Spleen (tissue), 11 donors: ENCODE measurements at regions not wholly inside any gene's neighbourhood (a gene's known extent, or its start where the extent isn't known, plus 50 kb on each side); places are given as distances from the start of the nearest gene placed in this dataset.

Experiments
- DNase-seq: peaks from one replicate; pipeline ENCODE4 v3.0.0-alpha.2; 2020
- H3K27ac ChIP-seq, 8 donors: fragments of 200-600 bp; sonication (generic) in 7 of 8; 1 replicate in 4 of 8; 2 replicates in 4 of 8; pipeline versions ENCODE4 v1.5.0 to v1.8.0; 2016 to 2021; ENCODE audit warnings: inconsistent platforms in 4 of 8, mild to moderate bottlenecking in 4 of 8, moderate library complexity in 1 of 8
- H3K27me3 ChIP-seq, 7 donors: fragments of 200-600 bp; sonication (generic) in 6 of 7; replicated peaks in 1 of 7; 1 replicate in 4 of 7; 2 replicates in 3 of 7; pipeline versions ENCODE4 v1.5.0 to v1.8.0; 2016 to 2021; ENCODE audit warnings: inconsistent platforms in 3 of 7, mild to moderate bottlenecking in 1 of 7
- H3K36me3 ChIP-seq, 6 donors: fragments of 200-600 bp; sonication (generic) in 5 of 6; 1 replicate in 4 of 6; 2 replicates in 2 of 6; pipeline versions ENCODE4 v1.5.0 to v1.8.0; 2016 to 2021; ENCODE audit warnings: inconsistent platforms in 2 of 6
- H3K4me1 ChIP-seq, 6 donors: fragments of 200-600 bp; sonication (generic) in 5 of 6; 1 replicate in 3 of 6; 2 replicates in 3 of 6; pipeline versions ENCODE4 v1.5.0 to v1.8.0; 2016 to 2021; ENCODE audit warnings: inconsistent platforms in 3 of 6
- H3K4me3 ChIP-seq, 8 donors: fragments of 200-600 bp; sonication (generic) in 7 of 8; 1 replicate in 4 of 8; 2 replicates in 4 of 8; pipeline versions ENCODE4 v1.5.0 to v1.8.0; 2016 to 2021; ENCODE audit warnings: inconsistent platforms in 4 of 8, mild to moderate bottlenecking in 4 of 8, moderate library complexity in 2 of 8
- H3K9me3 ChIP-seq, 8 donors: fragments of 200-600 bp; sonication (generic) in 7 of 8; 1 replicate in 4 of 8; 2 replicates in 4 of 8; pipeline versions ENCODE4 v1.5.0 to v1.8.0; 2016 to 2021; ENCODE audit warnings: inconsistent platforms in 4 of 8
- CTCF ChIP-seq, 11 experiments: fragments of 200-600 bp in 7 of 11; fragments of 450-650 bp in 4 of 11; sonication (generic) in 4 of 11; IDR thresholded peaks in 8 of 11; conservative IDR thresholded peaks in 3 of 11; 1 replicate in 7 of 11; 2 replicates in 4 of 11; pipeline versions ENCODE4 v1.4.0 to v1.8.0; 2016 to 2021; ENCODE audit warnings: antibody characterized with exemption in 11 of 11, inconsistent platforms in 4 of 11, mild to moderate bottlenecking in 1 of 11
- POLR2A ChIP-seq, 3 donors: fragments of 450-650 bp; IDR thresholded peaks; one replicate each; pipeline ENCODE4 v1.5.1; 2017; ENCODE audit warnings: antibody characterized with exemption in 3 of 3, mild to moderate bottlenecking in 1 of 3
- POLR2AphosphoS5 ChIP-seq, 3 donors: sonication (generic); formaldehyde crosslinking; IDR thresholded peaks; one replicate each; pipeline ENCODE4 v1.5.1; 2017; ENCODE audit warnings: antibody characterized with exemption in 3 of 3
- WGBS, 5 donors: extraction: QIAGEN DNeasy Blood & Tissue Kit in 3 of 5; methylation state at CpG; one replicate each; pipeline versions ENCODE4 v1.1.5 to v1.1.7; 2013 to 2018; 5-methylcytosine and 5-hydroxymethylcytosine counted together
- intact Hi-C: fragments of 100-400 bp; cut with DNase I; formaldehyde crosslinking; loops from one replicate; pipeline ENCODE4 v1.15.0; 2023; ENCODE audit warnings: low total_unique reads
- donor health status: healthy with polysubstance abuse.
- donor health status: DM: no; HTN: no; CAD: no; lungs with moderate emphysema.
- donor health status: DM: no; HTN: no; CAD: no.
- donor health status: Bipolar disorder and iron deficiency.
- donor health status: healthy.
- donor health status: DM: no; HTN: no; CAD: no.
- donor health status: DM: yes; HTN: yes; CAD: no.

DNA sequence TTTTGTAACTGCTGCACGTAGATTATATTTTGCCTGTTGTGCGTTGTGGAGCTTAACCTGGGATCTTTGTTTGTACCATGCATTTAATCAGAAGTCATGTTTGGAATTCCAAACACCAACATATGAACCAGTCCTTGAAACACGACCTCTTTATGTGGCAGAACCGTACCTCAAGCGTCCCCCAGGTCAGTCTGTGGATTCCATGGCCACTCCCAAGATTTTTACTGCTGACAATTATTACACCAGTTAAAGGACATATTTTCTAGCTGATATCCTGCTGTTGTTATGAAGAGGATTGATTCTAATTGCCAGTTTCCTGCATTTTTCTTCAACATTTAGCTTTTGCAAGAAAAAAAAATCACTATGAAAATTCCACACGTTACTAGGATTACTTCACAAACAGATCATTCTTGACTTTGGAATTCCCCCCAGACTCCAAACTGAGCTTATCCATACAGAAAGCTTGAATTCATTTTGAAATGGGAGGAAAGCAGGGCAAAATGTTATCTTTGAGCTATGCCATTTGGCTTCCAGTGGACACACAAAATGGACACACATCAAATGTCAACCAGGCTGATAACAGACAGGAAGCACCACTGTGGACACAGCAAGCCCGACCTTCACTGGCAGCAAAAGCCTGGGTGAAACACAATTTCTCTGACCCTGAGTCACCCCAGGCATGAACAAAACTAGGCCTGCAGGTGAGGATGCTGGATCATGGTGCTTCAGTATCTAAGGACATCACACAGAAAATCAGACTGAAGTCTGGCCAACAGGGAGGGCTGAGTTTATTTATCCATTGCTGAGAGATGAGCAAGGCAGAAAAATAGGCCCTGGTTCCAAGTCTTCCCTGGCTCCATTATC, 542.9 kb upstream of the JAG1 start:
- intact Hi-C loops: loop anchor here (10.0 kb wide), 1 partner anchor 542 kb away; the partner anchor contains the start of gene JAG1
- H3K27ac ChIP-seq: peak overlapping the region in 7 of 8 donors; percentile 25 to 68 (median 61)
- 48 to 70% (median 59%) methylated on average over 7 of the region's 7 CpGs for WGBS, 5 donors

DNA sequence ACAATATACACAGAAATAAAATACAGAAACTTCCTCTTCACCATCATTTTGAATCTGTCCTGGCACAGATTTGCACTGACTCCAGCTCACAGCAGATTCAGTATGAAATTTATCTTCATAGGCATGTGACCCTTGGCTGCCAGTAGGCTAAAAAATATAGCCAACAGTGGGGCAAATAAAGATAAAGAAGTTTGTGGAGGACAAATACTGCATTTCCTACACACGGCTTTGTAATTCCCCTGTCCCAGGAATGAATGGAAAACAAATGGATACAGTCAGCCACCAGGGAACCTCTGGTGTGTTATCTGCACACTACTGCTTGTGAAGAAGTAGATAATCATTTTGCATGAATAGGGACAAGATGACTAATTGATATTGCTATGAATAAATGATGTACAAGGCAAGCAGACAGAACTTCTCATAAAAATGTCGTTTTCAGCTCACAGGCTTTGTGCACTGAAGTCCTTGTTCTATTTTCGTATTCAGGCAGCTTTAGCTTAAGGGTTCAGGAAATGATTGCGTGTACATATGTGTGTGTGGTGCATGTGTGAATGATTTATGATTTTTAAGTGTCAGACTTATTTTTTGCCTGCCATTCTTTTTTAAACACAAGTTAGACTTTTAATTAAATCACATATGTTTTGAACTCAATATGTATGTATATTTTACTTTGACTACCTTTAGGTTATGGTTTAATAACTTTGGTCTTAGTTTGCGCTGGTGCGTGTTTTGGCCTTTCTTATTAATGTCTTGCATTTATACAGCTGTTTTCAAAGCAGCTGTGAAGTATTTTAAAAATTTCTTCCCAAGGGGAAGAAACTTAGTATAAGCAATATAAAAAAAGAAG, 543.8 kb upstream of the JAG1 start:
- H3K27me3 ChIP-seq: no peaks in the 10 kb centered on the region
- H3K36me3 ChIP-seq: no peaks in the 10 kb centered on the region
- peak overlapping the region in 7 of 8 donors; percentile 25 to 68 (median 61) for H3K27ac ChIP-seq
- peaks cover 11 to 50% (median 20%) of the 10 kb centered on the region in 6 donors for H3K4me1 ChIP-seq
- no peak overlapping the region for H3K4me3 ChIP-seq
- WGBS, 5 donors: 27 to 31% (median 28%) methylated on average over 6 of the region's 6 CpGs
- intact Hi-C loops: loop anchor here (10.0 kb wide), 1 partner anchor 543 kb away; the partner anchor contains the start of gene JAG1
- TF ChIP-seq POLR2AphosphoS5 (IDR thresholded peaks at IDR 0.05) (no peak), CTCF (IDR thresholded peaks at IDR 0.05 in 8 of 11, conservative IDR thresholded peaks at IDR 0.05 in 3 of 11) (no peak), POLR2A (IDR thresholded peaks at IDR 0.05) (no peak)
- no peak for DNase-seq
- no peaks in the 10 kb centered on the region for H3K9me3 ChIP-seq

More for the DNA sequence above, 542.9 kb upstream of the JAG1 start:
- TF ChIP-seq POLR2AphosphoS5 (IDR thresholded peaks at IDR 0.05) (peak in 1 of 3 donors; percentile 43), CTCF (IDR thresholded peaks at IDR 0.05 in 8 of 11, conservative IDR thresholded peaks at IDR 0.05 in 3 of 11) (no peak)
- Histone ChIP-seq H3K27me3 (no peaks in the 10 kb centered on the region), H3K4me1 (peaks cover 11 to 50% (median 20%) of the 10 kb centered on the region in 6 donors), H3K9me3 (no peaks in the 10 kb centered on the region), H3K36me3 (no peaks in the 10 kb centered on the region), H3K4me3 (no peak overlapping the region)
- DNase-seq: no peak

DNA sequence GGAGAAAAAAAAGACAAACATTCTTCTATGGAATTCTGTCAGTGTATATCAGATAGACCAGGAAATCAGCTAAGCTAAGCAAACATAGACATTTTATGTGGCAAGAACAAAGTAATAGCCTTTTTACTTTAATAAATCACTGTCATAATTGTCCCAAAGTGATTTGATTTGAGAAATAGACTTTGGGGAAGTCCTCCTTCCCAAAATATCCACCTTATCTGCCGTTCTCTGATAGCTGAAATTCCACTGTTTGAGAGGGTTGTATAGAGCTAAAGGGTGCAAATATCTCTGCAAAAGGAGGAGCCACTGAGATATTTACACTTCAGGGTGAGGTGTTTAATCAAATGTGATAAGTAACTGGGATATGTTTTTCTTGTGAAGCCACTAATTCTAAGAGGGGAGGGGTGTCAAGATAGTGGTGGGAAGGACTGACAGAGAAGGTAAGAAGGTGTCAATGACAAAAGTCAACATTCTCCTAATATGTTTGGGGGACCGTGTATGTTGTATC, 544.4 kb upstream of the JAG1 start:
- no peak for DNase-seq
- Histone ChIP-seq H3K27me3 (no peaks in the 10 kb centered on the region), H3K27ac (peak overlapping the region in 7 of 8 donors; percentile 25 to 68 (median 53)), H3K4me1 (peaks cover 11 to 47% (median 20%) of the 10 kb centered on the region in 6 donors), H3K36me3 (no peaks in the 10 kb centered on the region), H3K4me3 (no peak overlapping the region), H3K9me3 (no peaks in the 10 kb centered on the region)
- WGBS, 5 donors: 40 to 53% (median 46%) methylated on average over 2 of the region's 2 CpGs
- TF ChIP-seq POLR2A (IDR thresholded peaks at IDR 0.05) (no peak), POLR2AphosphoS5 (IDR thresholded peaks at IDR 0.05) (no peak), CTCF (IDR thresholded peaks at IDR 0.05 in 8 of 11, conservative IDR thresholded peaks at IDR 0.05 in 3 of 11) (no peak)
- intact Hi-C loops: loop anchor here (10.0 kb wide), 1 partner anchor 543 kb away; the partner anchor contains the start of gene JAG1
